Kidney capillary endothelial cell (primary cell): ENCODE measurements at regions not wholly inside any gene's neighbourhood (a gene's known extent, or its start where the extent isn't known, plus 50 kb on each side); places are given as distances from the start of the nearest gene placed in this dataset.

Source experiments
- DNase-seq: peaks from one replicate; pipeline ENCODE4 v3.0.0-alpha.2; 2018; ENCODE audit warnings: low spot score

DNA sequence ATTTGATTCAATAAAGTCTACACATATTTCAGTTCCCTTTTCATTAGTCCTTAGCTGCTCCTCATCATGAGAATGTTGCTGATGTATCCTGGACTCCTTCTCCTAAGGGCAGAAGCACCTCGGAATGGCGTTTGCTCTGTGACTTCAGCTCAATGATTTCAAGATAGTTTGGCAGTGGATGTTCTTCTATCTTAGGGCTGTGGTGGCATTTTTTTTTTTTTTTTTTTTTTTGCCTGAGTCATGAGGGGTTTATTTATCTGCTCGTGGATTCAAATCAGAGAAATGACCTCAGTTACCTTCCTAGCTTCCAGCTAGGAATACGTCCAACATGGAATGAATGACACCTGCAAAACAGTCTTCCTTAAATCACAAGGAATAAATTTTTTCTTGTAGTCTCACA lies 220.0 kb upstream of the ZBED5 start:
- DNase-seq: no peak

GRCh38 chr11:11076879-11077278 lies 219.0 kb upstream of the ZBED5 start:
- no peak for DNase-seq

DNA sequence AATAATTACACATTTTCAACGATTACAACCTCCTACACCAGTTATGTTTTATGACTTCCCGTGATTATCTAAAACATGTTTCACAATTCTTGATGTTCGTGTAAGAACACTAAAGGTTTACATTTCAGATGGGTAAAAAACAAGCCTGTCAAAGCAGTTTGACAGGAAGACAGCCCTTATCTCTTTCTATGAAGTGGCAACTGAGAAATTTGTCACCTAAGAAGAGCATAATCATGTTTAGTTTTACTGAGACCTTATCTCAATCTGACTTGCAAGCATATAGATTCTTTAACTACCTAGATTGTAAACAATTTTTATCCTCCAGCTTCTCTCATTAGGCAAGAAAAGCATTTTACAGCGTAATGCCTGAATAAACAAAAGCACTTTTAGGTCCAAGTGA lies 218.4 kb upstream of the ZBED5 start:
- DNase-seq: no peak

DNA sequence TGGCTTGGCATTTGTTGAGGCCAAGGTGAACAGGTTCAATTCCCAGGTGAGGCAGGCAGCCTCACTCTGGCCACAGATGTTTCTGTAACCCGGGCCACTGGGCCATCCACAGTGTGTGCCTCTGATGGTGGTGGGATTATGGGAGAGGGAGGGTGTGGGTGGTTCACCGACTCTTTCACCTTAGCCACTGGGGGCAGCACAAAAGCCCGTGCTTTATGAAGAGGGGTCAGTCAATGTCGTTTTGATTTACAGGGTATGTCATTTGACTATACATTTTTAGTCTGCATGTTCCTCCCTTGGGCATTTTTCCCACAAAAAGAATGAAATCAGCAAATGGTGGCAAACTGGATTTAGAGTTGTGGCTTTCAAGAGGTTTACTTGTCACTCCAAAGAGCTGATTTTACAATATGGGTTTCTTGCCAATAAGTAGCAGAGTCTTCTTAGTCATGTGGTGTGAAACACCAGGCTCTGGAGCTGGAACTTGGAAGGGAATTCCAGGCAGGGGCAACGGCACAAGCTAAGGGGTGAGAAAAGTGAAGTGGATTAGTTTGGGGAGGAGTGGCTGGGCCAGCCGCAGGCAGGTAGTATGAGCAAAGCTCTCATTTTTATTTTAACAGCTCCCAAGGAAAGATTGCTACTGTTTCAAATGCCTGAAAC lies 217.8 kb upstream of the ZBED5 start:
- no peak for DNase-seq

GRCh38 chr11:11074686-11075335 lies 217.0 kb upstream of the ZBED5 start:
- no peak for DNase-seq

DNA sequence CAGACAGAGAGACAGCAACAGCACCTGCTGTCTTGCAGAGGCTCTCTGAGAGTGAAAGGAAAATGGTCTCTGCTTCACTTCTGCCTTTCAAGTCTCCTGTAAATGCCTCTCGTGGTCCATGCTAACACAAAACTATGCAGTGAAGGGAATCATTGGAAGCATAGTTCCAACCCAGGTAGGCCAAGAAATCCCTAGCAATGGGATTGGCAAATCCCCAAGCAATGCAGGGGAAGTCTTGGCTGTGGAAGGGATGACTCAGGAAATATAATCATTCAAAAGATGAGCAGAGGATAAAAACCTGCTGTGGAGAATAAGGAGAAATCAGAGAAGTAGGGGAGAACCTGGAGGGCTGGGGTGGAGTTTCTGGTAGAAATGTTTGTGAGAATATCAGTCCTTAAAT lies 216.1 kb upstream of the ZBED5 start:
- DNase-seq: no peak

GRCh38 chr11:11072067-11072466 lies 214.2 kb upstream of the ZBED5 start:
- DNase-seq: no peak

DNA sequence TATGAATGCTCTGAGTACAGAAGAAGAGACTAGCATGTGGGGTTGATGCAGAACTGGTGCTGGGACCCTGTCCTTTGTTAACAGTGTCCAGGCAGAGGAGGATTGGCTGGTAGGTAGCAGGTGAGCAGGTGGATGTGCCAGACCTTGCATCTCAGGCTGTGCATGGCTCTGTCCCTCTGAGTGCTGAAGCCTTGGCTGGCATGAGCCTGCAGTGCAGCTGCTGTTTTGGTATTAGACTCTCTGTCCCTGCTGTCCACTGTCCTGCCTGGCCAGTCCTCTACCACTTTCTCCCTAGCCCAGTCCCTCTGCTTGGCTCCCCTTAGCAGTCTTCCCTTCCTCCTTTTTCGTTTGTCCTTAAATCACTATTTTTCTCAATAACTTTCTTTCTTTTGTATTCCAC lies 213.6 kb upstream of the ZBED5 start:
- no peak for DNase-seq

GRCh38 chr11:11070976-11071375 lies 213.1 kb upstream of the ZBED5 start:
- DNase-seq: no peak

GRCh38 chr11:11069841-11070835 lies 212.3 kb upstream of the ZBED5 start:
- DNase-seq: no peak

- DNase-seq: no peak
Measured at GRCh38 chr11:11068113-11068512, 210.3 kb upstream of the ZBED5 start.

GRCh38 chr11:11065396-11065795 lies 207.5 kb upstream of the ZBED5 start:
- no peak for DNase-seq

DNA sequence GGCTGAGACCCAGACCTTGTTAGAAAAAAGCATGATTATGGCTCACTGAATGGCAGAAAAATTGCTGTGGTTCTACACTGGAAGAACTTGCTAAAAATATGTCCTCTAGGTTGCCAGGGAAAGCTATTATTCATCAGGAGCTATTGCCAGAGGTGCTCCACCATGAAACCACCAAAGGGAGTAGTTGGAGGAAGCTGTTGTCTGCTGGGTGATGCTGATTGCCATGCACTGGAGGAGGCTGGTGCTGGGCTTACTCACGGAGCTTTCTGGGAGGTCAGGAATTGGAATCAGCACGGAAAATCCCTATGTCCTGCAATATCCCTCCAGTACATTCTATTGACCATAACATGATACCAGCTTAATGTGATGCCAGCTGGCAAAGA lies 199.6 kb upstream of the ZBED5 start:
- no peak for DNase-seq

DNA sequence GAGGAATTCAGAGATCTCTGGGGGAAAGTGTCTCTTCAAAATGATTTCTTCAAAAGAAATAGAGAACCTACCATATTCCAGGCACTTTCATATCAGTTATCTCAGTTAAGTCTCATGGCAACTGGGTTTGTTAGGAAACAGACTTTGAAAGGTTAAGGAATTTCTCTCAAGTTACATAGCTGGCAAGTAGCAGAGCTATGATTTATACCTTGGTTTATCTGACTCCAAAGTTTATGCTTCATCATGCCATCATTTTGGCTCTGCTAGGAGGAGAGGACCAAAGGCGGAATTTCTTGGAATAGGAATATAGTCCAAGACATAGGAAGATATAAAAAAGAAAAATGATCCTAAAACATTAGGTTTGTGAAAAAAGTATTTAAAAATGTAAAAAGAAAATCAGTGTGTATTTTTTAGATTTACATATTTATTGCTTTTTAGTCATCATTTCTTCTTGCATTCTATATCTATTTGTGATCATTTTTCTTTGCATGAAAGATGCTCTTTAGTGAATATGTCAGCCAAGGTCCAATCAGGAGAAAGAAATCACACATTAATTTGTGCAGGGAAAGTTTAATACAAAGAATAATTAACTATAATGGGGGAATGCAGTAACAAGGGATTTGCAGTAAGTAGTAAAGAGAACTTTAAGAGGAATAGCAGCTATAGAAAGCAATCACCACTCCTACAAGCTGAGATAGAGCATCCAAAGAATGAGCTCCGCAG lies 199.1 kb upstream of the ZBED5 start:
- DNase-seq: no peak

- DNase-seq: no peak
Measured at GRCh38 chr11:11056316-11056715, 198.5 kb upstream of the ZBED5 start.

DNA sequence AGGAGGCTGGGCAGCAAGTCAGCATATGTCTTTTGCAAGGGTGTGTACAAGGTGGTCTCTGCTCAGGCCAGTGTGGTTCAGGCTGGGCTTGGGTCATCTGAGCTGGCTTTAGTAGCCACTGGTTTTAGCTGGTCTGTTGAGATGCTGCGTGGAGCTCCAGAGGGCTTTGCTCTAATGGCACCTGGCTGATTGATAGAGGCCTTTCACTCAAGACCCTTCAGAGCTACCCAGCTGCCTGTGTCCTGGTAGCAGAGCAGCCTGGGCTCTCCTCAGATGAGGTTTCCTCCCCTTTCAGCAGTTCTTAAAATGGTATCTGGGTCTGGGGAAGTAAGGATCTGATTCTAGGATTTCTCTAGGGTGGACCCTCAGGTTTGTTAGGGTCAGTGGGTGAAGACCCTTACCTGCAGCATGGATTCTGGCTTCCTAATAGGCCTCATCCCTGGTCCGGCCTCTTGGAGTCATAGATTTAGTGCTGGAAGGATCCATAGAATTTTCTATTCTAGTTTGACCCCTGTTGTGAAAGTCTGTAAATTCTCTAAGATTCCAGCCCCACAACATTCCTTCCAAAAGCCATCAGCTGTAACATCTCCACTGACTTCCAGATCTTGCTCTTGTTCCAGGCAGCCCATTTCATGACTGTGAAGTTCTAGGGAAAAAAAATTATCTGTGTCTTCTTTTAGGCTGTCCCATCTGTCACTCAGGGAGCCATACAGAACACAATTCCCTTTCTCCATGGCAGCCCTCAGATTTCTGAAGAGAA lies 190.2 kb upstream of the ZBED5 start:
- DNase-seq: no peak

- no peak for DNase-seq
Measured at GRCh38 chr11:11046781-11047180, 188.9 kb upstream of the ZBED5 start.

DNA sequence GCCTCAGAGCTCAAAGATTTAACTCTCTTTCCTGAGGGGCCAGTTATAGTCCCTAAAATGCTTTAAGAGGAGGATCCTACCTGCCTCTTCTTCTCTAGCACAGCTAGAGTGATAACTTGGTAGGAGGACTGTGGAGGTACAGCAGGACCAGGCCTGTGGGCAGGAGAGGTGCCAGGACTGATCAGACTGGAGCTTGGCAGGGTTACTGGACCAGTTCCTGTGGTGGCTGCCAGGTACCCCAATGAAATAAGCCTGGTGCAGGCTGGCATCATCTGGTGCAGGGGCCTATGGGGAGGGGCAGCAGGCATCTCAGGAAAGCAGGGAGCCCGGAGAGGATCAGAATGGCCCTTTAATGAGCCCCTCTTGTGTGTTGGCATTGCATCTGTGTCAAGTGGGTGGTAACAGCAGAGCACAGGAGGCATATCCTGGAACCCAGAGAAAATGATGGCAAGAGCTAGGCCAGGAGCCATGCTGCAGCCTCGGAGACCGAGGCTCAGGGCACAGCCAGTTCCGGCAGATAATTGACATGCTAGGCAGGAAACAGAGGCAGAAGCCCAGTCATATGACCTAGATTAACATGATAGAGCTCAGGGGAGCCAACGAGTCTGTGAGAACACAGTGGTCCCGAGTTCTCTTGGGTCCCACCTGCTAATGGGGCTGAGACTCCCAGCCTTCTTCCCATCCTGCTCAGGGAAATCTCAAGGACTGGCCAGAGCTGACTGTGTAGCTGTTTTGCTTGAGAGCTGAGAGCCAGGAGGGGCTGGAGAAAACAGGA lies 187.5 kb upstream of the ZBED5 start:
- no peak for DNase-seq

DNA sequence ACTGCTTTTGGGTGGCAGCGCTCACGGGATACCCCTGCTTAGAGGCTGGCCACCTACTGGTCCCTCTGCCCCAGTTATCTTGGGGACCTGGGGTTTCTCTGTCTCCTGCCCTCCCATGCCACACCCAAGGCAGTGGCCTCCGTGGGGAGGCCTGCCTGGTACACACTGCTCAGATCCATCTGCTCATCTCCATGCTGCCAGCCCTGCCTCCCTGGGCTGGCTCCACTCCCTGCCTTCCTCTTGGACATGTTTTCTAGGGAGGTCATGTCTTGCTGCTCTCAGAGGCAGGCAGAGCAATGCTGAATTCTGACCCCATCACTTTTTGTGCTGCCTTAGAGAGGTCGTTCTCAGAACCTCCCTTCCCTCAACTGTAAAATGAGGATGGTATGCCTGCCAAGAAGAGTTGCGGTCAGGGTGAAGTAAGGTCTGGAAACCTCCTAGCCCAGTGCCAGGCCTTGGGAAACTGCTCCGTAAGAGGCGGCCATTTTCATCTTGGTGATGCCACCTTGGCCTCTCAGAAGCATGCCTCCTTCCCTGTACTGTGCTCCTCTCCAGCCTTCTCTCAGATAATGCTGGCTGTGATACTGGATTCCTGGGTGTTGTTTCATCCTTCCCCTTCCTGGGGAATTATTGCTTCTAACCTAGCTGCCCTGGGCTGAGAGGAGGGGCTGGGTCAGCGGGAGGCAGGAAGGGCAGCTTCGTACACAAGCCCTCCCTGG lies 186.4 kb upstream of the ZBED5 start:
- no peak for DNase-seq

GRCh38 chr11:11043721-11044120 lies 185.9 kb upstream of the ZBED5 start:
- no peak for DNase-seq
